ENCODE measurements at regions not wholly inside any gene's neighbourhood (a gene's known extent, or its start where the extent isn't known, plus 50 kb on each side); places are given as distances from the start of the nearest gene placed in this dataset.
"Not testable (repeated sequence)": the region's sequence is repeated elsewhere in the genome, so short reads cannot be mapped to it uniquely, and the experiment has no call there.

- Histone ChIP-seq H3K27me3 (replicated peaks in 2 of 5; ENCODE audit: control insufficient read depth in 4 of 5, insufficient read depth in 5 of 5, low read length in 4 of 5) (peaks cover 0 to 2% (median 0%) of the 10 kb centered on the region in 5 experiments), H3K27ac (ENCODE audit: insufficient read depth in 1 of 2, low read depth in 1 of 2, low read length in 2 of 2, poor library complexity in 1 of 2, severe bottlenecking in 2 of 2) (no peak overlapping the region), H3K9me3 (ENCODE audit: control extremely low read depth in 1 of 5, control insufficient read depth in 4 of 5, insufficient read depth in 2 of 5, low read depth in 1 of 5, low read length in 4 of 5) (peaks cover 0 to 20% (median 8%) of the 10 kb centered on the region in 5 experiments), H3K4me1 (ENCODE audit: control extremely low read depth in 1 of 4, control insufficient read depth in 4 of 4, insufficient read depth in 4 of 4, low read length in 3 of 4) (no peaks in the 10 kb centered on the region), H3K4me3 (ENCODE audit: control insufficient read depth in 1 of 7, extremely low read depth in 1 of 7, insufficient read depth in 4 of 7, low read depth in 2 of 7, low read length in 6 of 7) (no peak overlapping the region), H3K36me3 (ENCODE audit: control insufficient read depth in 4 of 4, insufficient read depth in 4 of 4, low read length in 3 of 4) (no peaks in the 10 kb centered on the region)
- CTCF ChIA-PET: interaction anchor here (0.6 to 1.3 kb wide), 4 partner anchors 13 to 484 kb away, joined by 3 read pairs; no protein-coding TSS in a partner anchor
- WGBS (ENCODE audit: insufficient coverage): 83% methylated on average over 3 of the region's 3 CpGs
- POLR2A ChIA-PET: no interaction called here
- DNase-seq: no peak
These were observed 130.1 kb downstream of the OTUD1 start for GRCh38 chr10:23568996-23569395.

- ChIA-PET CTCF (no interaction called here), POLR2A (no interaction called here)
- peaks cover 0 to 2% (median 0%) of the 10 kb centered on the region in 5 experiments for H3K27me3 ChIP-seq (replicated peaks in 2 of 5; ENCODE audit: control insufficient read depth in 4 of 5, insufficient read depth in 5 of 5, low read length in 4 of 5)
- no peak for DNase-seq
- no peak overlapping the region for H3K27ac ChIP-seq (ENCODE audit: insufficient read depth in 1 of 2, low read depth in 1 of 2, low read length in 2 of 2, poor library complexity in 1 of 2, severe bottlenecking in 2 of 2)
- no peaks in the 10 kb centered on the region for H3K36me3 ChIP-seq (ENCODE audit: control insufficient read depth in 4 of 4, insufficient read depth in 4 of 4, low read length in 3 of 4)
- H3K4me1 ChIP-seq (ENCODE audit: control extremely low read depth in 1 of 4, control insufficient read depth in 4 of 4, insufficient read depth in 4 of 4, low read length in 3 of 4): no peaks in the 10 kb centered on the region
- H3K9me3 ChIP-seq (ENCODE audit: control extremely low read depth in 1 of 5, control insufficient read depth in 4 of 5, insufficient read depth in 2 of 5, low read depth in 1 of 5, low read length in 4 of 5): peaks cover 0 to 20% (median 8%) of the 10 kb centered on the region in 5 experiments
- H3K4me3 ChIP-seq (ENCODE audit: control insufficient read depth in 1 of 7, extremely low read depth in 1 of 7, insufficient read depth in 4 of 7, low read depth in 2 of 7, low read length in 6 of 7): no peak overlapping the region
These were observed 133.0 kb downstream of the OTUD1 start for GRCh38 chr10:23571884-23572283.

GRCh38 chr10:23581906-23582450, 143.1 kb downstream of the OTUD1 start:
- DNase-seq: no peak
- H3K27ac ChIP-seq (ENCODE audit: insufficient read depth in 1 of 2, low read depth in 1 of 2, low read length in 2 of 2, poor library complexity in 1 of 2, severe bottlenecking in 2 of 2): no peak overlapping the region
- H3K27me3 ChIP-seq (replicated peaks in 2 of 5; ENCODE audit: control insufficient read depth in 4 of 5, insufficient read depth in 5 of 5, low read length in 4 of 5): no peaks in the 10 kb centered on the region
- no peak overlapping the region for H3K4me3 ChIP-seq (ENCODE audit: control insufficient read depth in 1 of 7, extremely low read depth in 1 of 7, insufficient read depth in 4 of 7, low read depth in 2 of 7, low read length in 6 of 7)
- POLR2A ChIA-PET: interaction anchor here (0.6 kb wide), 1 partner anchor 230 kb away, joined by 3 read pairs; no protein-coding TSS in a partner anchor
- H3K9me3 ChIP-seq (ENCODE audit: control extremely low read depth in 1 of 5, control insufficient read depth in 4 of 5, insufficient read depth in 2 of 5, low read depth in 1 of 5, low read length in 4 of 5): no peaks in the 10 kb centered on the region
- CTCF ChIA-PET: interaction anchor here (0.7 kb wide), 1 partner anchor 14 kb away, joined by 3 read pairs; no protein-coding TSS in a partner anchor
- no peaks in the 10 kb centered on the region for H3K4me1 ChIP-seq (ENCODE audit: control extremely low read depth in 1 of 4, control insufficient read depth in 4 of 4, insufficient read depth in 4 of 4, low read length in 3 of 4)
- H3K36me3 ChIP-seq (ENCODE audit: control insufficient read depth in 4 of 4, insufficient read depth in 4 of 4, low read length in 3 of 4): no peaks in the 10 kb centered on the region
- WGBS (ENCODE audit: insufficient coverage): 100% methylated on average over 1 of the region's 2 CpGs

- no peak overlapping the region for H3K27ac ChIP-seq (ENCODE audit: insufficient read depth in 1 of 2, low read depth in 1 of 2, low read length in 2 of 2, poor library complexity in 1 of 2, severe bottlenecking in 2 of 2)
- H3K36me3 ChIP-seq (ENCODE audit: control insufficient read depth in 4 of 4, insufficient read depth in 4 of 4, low read length in 3 of 4): no peaks in the 10 kb centered on the region
- no peak overlapping the region for H3K4me3 ChIP-seq (ENCODE audit: control insufficient read depth in 1 of 7, extremely low read depth in 1 of 7, insufficient read depth in 4 of 7, low read depth in 2 of 7, low read length in 6 of 7)
- ChIA-PET POLR2A (no interaction called here), CTCF (no interaction called here)
- 90% methylated on average over 2 of the region's 2 CpGs for WGBS (ENCODE audit: insufficient coverage)
- no peak for DNase-seq
- H3K9me3 ChIP-seq (ENCODE audit: control extremely low read depth in 1 of 5, control insufficient read depth in 4 of 5, insufficient read depth in 2 of 5, low read depth in 1 of 5, low read length in 4 of 5): no peaks in the 10 kb centered on the region
- no peaks in the 10 kb centered on the region for H3K27me3 ChIP-seq (replicated peaks in 2 of 5; ENCODE audit: control insufficient read depth in 4 of 5, insufficient read depth in 5 of 5, low read length in 4 of 5)
- H3K4me1 ChIP-seq (ENCODE audit: control extremely low read depth in 1 of 4, control insufficient read depth in 4 of 4, insufficient read depth in 4 of 4, low read length in 3 of 4): no peaks in the 10 kb centered on the region
These were observed 145.5 kb downstream of the OTUD1 start for GRCh38 chr10:23584396-23584795.

- H3K9me3 ChIP-seq (ENCODE audit: control extremely low read depth in 1 of 5, control insufficient read depth in 4 of 5, insufficient read depth in 2 of 5, low read depth in 1 of 5, low read length in 4 of 5): no peaks in the 10 kb centered on the region
- H3K4me3 ChIP-seq (ENCODE audit: control insufficient read depth in 1 of 7, extremely low read depth in 1 of 7, insufficient read depth in 4 of 7, low read depth in 2 of 7, low read length in 6 of 7): no peak overlapping the region
- no peaks in the 10 kb centered on the region for H3K27me3 ChIP-seq (replicated peaks in 2 of 5; ENCODE audit: control insufficient read depth in 4 of 5, insufficient read depth in 5 of 5, low read length in 4 of 5)
- ChIA-PET CTCF (no interaction called here), POLR2A (no interaction called here)
- H3K36me3 ChIP-seq (ENCODE audit: control insufficient read depth in 4 of 4, insufficient read depth in 4 of 4, low read length in 3 of 4): no peaks in the 10 kb centered on the region
- no CpG with 5 or more reads among the region's 1 CpG for WGBS (ENCODE audit: insufficient coverage)
- no peak overlapping the region for H3K27ac ChIP-seq (ENCODE audit: insufficient read depth in 1 of 2, low read depth in 1 of 2, low read length in 2 of 2, poor library complexity in 1 of 2, severe bottlenecking in 2 of 2)
- no peak for DNase-seq
- no peaks in the 10 kb centered on the region for H3K4me1 ChIP-seq (ENCODE audit: control extremely low read depth in 1 of 4, control insufficient read depth in 4 of 4, insufficient read depth in 4 of 4, low read length in 3 of 4)
These were observed 146.3 kb downstream of the OTUD1 start for GRCh38 chr10:23585186-23585585.

- H3K36me3 ChIP-seq (ENCODE audit: control insufficient read depth in 4 of 4, insufficient read depth in 4 of 4, low read length in 3 of 4): no peaks in the 10 kb centered on the region
- POLR2A ChIA-PET: no interaction called here
- no peaks in the 10 kb centered on the region for H3K27me3 ChIP-seq (replicated peaks in 2 of 5; ENCODE audit: control insufficient read depth in 4 of 5, insufficient read depth in 5 of 5, low read length in 4 of 5)
- no peak overlapping the region for H3K27ac ChIP-seq (ENCODE audit: insufficient read depth in 1 of 2, low read depth in 1 of 2, low read length in 2 of 2, poor library complexity in 1 of 2, severe bottlenecking in 2 of 2)
- H3K4me1 ChIP-seq (ENCODE audit: control extremely low read depth in 1 of 4, control insufficient read depth in 4 of 4, insufficient read depth in 4 of 4, low read length in 3 of 4): no peaks in the 10 kb centered on the region
- CTCF ChIA-PET: no interaction called here
- no peaks in the 10 kb centered on the region for H3K9me3 ChIP-seq (ENCODE audit: control extremely low read depth in 1 of 5, control insufficient read depth in 4 of 5, insufficient read depth in 2 of 5, low read depth in 1 of 5, low read length in 4 of 5)
- no peak overlapping the region for H3K4me3 ChIP-seq (ENCODE audit: control insufficient read depth in 1 of 7, extremely low read depth in 1 of 7, insufficient read depth in 4 of 7, low read depth in 2 of 7, low read length in 6 of 7)
- WGBS (ENCODE audit: insufficient coverage): 74% methylated on average over 2 of the region's 2 CpGs
- DNase-seq: no peak
These were observed 146.8 kb downstream of the OTUD1 start for GRCh38 chr10:23585666-23586065.

GRCh38 chr10:23595278-23595677, 156.4 kb downstream of the OTUD1 start:
- CTCF ChIA-PET: not testable (repeated sequence)

More at GRCh38 chr10:23595278-23595677, 156.4 kb downstream of the OTUD1 start:
- H3K27me3 ChIP-seq (replicated peaks in 2 of 5; ENCODE audit: control insufficient read depth in 4 of 5, insufficient read depth in 5 of 5, low read length in 4 of 5); H3K4me1 ChIP-seq (ENCODE audit: control extremely low read depth in 1 of 4, control insufficient read depth in 4 of 4, insufficient read depth in 4 of 4, low read length in 3 of 4); H3K36me3 ChIP-seq (ENCODE audit: control insufficient read depth in 4 of 4, insufficient read depth in 4 of 4, low read length in 3 of 4); H3K27ac ChIP-seq (ENCODE audit: insufficient read depth in 1 of 2, low read depth in 1 of 2, low read length in 2 of 2, poor library complexity in 1 of 2, severe bottlenecking in 2 of 2); POLR2A ChIA-PET; H3K4me3 ChIP-seq (ENCODE audit: control insufficient read depth in 1 of 7, extremely low read depth in 1 of 7, insufficient read depth in 4 of 7, low read depth in 2 of 7, low read length in 6 of 7); DNase-seq; H3K9me3 ChIP-seq (ENCODE audit: control extremely low read depth in 1 of 5, control insufficient read depth in 4 of 5, insufficient read depth in 2 of 5, low read depth in 1 of 5, low read length in 4 of 5): not testable (repeated sequence)
- 95% methylated on average over 9 of the region's 10 CpGs for WGBS (ENCODE audit: insufficient coverage)
